ENCODE measurements at regions not wholly inside any gene's neighbourhood (a gene's known extent, or its start where the extent isn't known, plus 50 kb on each side); places are given as distances from the start of the nearest gene placed in this dataset.

DNA sequence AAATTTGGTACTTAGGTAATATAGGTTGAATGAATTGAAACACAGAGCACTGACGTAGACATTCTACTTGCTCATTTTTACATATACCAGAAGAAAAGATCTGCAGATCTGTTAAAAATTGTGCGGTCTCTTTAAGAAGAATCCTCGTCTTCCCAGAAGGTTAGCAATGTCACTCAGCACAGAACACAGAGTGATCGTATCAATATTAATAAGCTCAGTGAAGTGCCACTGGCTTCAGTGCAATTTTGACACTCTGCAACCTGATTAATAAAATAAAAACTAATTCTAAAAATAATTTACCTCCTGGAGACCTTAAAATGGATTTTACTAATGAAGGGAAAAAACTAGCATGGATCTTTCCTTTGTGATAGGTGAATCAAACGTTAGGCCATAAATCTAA lies 356.1 kb upstream of the DMAC1 start:
- TF ChIP-seq, protein P1, sequence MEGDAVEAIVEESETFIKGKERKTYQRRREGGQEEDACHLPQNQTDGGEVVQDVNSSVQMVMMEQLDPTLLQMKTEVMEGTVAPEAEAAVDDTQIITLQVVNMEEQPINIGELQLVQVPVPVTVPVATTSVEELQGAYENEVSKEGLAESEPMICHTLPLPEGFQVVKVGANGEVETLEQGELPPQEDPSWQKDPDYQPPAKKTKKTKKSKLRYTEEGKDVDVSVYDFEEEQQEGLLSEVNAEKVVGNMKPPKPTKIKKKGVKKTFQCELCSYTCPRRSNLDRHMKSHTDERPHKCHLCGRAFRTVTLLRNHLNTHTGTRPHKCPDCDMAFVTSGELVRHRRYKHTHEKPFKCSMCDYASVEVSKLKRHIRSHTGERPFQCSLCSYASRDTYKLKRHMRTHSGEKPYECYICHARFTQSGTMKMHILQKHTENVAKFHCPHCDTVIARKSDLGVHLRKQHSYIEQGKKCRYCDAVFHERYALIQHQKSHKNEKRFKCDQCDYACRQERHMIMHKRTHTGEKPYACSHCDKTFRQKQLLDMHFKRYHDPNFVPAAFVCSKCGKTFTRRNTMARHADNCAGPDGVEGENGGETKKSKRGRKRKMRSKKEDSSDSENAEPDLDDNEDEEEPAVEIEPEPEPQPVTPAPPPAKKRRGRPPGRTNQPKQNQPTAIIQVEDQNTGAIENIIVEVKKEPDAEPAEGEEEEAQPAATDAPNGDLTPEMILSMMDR (IDR thresholded peaks at IDR 0.05): no peak
- TF ChIP-seq POLR2A (IDR thresholded peaks at IDR 0.05): no peak

Measured in body of pancreas (tissue), 4 donors.